Kidney epithelial cell (primary cell): ENCODE measurements at regions not wholly inside any gene's neighbourhood (a gene's known extent, or its start where the extent isn't known, plus 50 kb on each side); places are given as distances from the start of the nearest gene placed in this dataset.
"Not testable (repeated sequence)": the region's sequence is repeated elsewhere in the genome, so short reads cannot be mapped to it uniquely, and the experiment has no call there.

Experiments used
- DNase-seq: peaks from one replicate; pipeline ENCODE4 v3.0.0-alpha.2; 2010; ENCODE audit warnings: low read depth
- H3K27me3 ChIP-seq: 2 replicates; pipeline ENCODE4 v1.6.0; 2011; ENCODE audit warnings: low read length; ENCODE audit not compliant: control insufficient read depth, insufficient read depth
- H3K36me3 ChIP-seq: 2 replicates; pipeline ENCODE4 v1.5.1; 2011; ENCODE audit warnings: low read length; ENCODE audit not compliant: control insufficient read depth, insufficient read depth
- H3K4me3 ChIP-seq: 2 replicates; pipeline ENCODE4 v1.5.1; 2011; ENCODE audit warnings: low read depth, mild to moderate bottlenecking, control low read depth, low read length
- TF ChIP-seq, protein P1 (sequence below): IDR thresholded peaks from 2 replicates; pipeline ENCODE4 v1.5.1; 2011; ENCODE audit warnings: mild to moderate bottlenecking, moderate library complexity, low read length, control low read depth, inconsistent platforms; ENCODE audit not compliant: insufficient read depth, poor library complexity, severe bottlenecking

DNA sequence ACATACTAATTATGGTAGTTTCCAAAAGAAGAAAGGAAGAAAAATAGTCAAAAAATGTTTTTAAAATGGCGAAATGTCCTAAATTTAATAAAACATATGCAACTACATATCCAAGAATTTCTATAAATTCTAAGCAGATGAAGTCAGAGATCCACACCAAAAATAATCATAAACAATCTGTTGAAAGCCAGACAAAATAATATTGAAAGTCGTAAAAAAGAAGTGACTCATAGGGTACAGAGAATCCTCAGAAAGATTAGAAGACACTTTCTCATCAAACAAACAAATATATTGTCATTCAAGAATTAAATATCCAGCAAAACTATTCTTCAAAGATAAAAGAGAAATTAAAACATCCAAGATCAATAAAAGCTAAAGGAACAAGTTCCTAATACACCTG is 281.4 kb upstream of the ZNF804A start:
- TF ChIP-seq, protein P1, sequence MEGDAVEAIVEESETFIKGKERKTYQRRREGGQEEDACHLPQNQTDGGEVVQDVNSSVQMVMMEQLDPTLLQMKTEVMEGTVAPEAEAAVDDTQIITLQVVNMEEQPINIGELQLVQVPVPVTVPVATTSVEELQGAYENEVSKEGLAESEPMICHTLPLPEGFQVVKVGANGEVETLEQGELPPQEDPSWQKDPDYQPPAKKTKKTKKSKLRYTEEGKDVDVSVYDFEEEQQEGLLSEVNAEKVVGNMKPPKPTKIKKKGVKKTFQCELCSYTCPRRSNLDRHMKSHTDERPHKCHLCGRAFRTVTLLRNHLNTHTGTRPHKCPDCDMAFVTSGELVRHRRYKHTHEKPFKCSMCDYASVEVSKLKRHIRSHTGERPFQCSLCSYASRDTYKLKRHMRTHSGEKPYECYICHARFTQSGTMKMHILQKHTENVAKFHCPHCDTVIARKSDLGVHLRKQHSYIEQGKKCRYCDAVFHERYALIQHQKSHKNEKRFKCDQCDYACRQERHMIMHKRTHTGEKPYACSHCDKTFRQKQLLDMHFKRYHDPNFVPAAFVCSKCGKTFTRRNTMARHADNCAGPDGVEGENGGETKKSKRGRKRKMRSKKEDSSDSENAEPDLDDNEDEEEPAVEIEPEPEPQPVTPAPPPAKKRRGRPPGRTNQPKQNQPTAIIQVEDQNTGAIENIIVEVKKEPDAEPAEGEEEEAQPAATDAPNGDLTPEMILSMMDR: no peak
- H3K36me3 ChIP-seq: no peaks in the 10 kb centered on the region
- H3K27me3 ChIP-seq: no peaks in the 10 kb centered on the region
- H3K4me3 ChIP-seq: no peak overlapping the region
- no peak for DNase-seq

DNA sequence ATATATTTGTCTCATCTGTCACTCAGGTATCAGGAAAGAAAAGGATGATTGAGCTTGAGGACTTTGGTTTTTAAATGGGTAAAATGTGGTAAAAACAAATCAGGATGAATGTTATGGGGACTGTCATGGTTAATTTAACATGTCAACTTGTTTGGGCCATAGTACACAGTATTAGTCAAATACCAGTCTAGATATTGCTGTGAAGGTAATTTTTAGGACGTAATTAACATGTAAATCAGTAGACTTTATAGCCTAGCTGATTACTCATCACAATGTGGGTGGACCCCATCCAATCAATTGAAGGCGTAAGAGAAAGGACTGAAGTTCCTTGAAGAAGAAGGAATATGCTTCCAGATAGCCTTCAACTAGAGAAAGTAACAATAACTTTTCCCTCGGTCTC is 275.7 kb upstream of the ZNF804A start:
- TF ChIP-seq, protein P1: no peak
- DNase-seq: no peak
- no peaks in the 10 kb centered on the region for H3K36me3 ChIP-seq
- H3K27me3 ChIP-seq: no peaks in the 10 kb centered on the region
- H3K4me3 ChIP-seq: no peak overlapping the region

DNA sequence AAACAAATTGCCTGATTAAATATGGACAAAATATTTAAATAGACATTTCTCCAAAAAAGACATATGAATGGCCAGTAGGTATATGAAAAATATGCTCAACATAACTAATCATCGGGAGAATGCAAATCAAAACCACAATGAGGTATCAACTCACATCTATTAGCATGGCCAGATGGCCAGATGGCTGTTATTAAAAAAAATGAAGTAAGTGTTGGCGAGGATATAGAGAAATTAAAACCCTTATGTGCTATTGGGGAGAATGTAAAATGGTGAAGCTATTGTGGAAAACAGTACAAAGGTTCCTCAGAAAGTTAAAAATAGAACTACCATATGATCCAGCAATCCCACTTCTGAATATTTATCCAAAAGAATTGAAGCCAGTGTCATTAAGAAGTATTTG is 272.3 kb upstream of the ZNF804A start:
- TF ChIP-seq, protein P1: no peak
- no peak for DNase-seq
- H3K27me3 ChIP-seq: no peaks in the 10 kb centered on the region
- H3K4me3 ChIP-seq: no peak overlapping the region
- no peaks in the 10 kb centered on the region for H3K36me3 ChIP-seq

DNA sequence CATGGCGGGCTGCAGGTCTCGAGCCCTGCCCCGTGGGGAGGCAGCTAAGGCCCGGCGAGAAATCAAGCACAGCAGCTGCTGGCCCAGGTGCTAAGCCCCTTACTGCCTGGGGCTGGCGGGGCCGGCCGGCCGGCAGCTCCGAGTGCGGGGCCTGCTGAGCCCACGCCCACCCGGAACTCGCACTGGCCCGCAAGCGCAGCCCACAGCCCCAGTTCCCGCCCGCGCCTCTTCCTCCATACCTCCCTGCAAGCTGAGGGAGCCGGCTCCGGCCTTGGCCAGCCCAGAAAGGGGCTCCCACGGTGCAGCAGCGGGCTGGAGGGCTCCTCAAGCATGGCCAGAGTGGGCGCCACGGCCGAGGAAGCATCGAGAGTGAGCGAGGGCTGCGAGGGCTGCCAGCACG is 270.5 kb upstream of the ZNF804A start:
- H3K4me3 ChIP-seq, DNase-seq, H3K27me3 ChIP-seq, H3K36me3 ChIP-seq: not testable (repeated sequence)

DNA sequence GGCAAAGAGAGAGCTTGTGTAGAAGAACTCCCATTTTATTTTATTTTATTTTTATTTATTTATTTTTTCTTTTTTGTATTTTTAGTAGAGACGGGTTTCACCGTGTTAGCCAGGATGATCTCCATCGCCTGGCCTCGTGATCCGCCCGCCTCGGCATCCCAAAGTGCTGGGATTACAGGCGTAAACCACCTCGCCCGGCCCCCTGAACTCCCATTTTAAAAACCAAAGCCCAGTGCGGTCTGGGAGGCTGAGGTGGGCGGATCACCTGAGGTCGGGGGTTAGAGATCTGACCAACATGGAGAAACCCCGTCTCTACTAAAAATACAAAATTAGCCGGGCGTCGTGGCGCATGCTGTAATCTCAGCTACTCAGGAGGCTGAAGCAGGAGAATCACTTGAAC is 267.8 kb upstream of the ZNF804A start:
- DNase-seq, H3K27me3 ChIP-seq, H3K36me3 ChIP-seq, H3K4me3 ChIP-seq: not testable (repeated sequence)

DNA sequence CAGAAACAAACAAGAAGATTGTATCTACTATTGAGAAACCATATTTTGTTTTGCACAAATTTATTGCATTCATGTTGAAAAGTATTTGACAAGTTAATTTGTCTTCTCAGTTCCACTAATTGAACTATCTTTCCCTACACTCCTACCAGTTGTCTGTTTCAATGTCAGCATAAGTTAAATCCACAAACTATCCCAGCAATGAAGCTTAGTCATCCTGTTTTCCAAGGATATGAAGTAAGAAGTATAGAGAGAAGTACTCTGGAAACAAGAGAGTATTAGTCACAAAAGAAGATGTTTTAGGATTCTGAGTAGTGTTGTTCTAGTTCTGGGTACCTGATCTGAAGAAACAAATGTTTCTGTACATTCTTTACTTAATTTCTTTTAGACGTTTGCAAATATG is 261.6 kb upstream of the ZNF804A start:
- Histone ChIP-seq H3K27me3 (no peaks in the 10 kb centered on the region), H3K36me3 (no peaks in the 10 kb centered on the region), H3K4me3 (no peak overlapping the region)
- TF ChIP-seq, protein P1: no peak
- DNase-seq: no peak

DNA sequence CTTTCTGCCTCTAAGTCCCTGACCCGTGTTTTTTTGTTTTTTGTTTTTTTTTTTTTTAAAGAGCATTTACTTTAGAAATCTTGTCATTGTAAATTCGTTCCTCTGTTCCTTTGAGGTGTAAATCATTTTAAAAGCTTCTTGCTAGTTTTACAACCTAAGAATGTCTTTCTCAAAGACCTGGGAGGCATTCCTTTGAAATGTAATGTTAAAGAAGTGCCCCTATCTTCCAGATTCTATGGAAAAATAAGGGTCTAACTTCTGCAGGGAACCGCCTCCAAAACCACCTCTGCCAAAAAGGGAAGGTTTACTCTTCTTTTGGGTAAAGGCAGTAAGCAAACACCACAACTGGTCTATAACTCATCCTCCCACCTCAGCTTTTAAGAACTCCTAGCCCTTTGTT is 259.6 kb upstream of the ZNF804A start:
- Histone ChIP-seq H3K36me3 (no peaks in the 10 kb centered on the region), H3K4me3 (no peak overlapping the region), H3K27me3 (no peaks in the 10 kb centered on the region)
- TF ChIP-seq, protein P1: no peak
- no peak for DNase-seq
